ENCODE measurements at regions not wholly inside any gene's neighbourhood (a gene's known extent, or its start where the extent isn't known, plus 50 kb on each side); places are given as distances from the start of the nearest gene placed in this dataset.

- TF ChIP-seq PAX5 (IDR thresholded peaks at IDR 0.05; ENCODE audit: borderline replicate concordance, low read depth, low read length) (no peak), ATF2 (IDR thresholded peaks at IDR 0.05; ENCODE audit: low read length) (no peak), CTCF (IDR thresholded peaks at IDR 0.05 in 2 of 3, conservative IDR thresholded peaks at IDR 0.05 in 1 of 3; ENCODE audit: control insufficient read depth in 2 of 3, extremely low read depth in 1 of 3, insufficient read depth in 1 of 3, low read depth in 3 of 3, low read length in 3 of 3) (no peak), USF1 (IDR thresholded peaks at IDR 0.05; ENCODE audit: borderline replicate concordance, extremely low read length, insufficient read depth, low read depth, low read length) (no peak), SP1 (IDR thresholded peaks at IDR 0.05; ENCODE audit: low read depth, low read length) (no peak), ESRRA (IDR thresholded peaks at IDR 0.05; ENCODE audit: low read length) (no peak), CHD2 (IDR thresholded peaks at IDR 0.05; ENCODE audit: borderline replicate concordance, low read depth, low read length) (no peak), ELK1 (IDR thresholded peaks at IDR 0.05; ENCODE audit: low read depth, low read length) (no peak), KDM1A (IDR thresholded peaks at IDR 0.05; ENCODE audit: borderline replicate concordance) (no peak), EZH2 (IDR thresholded peaks at IDR 0.05; ENCODE audit: borderline replicate concordance, control insufficient read depth, low read depth, low read length) (no peak), E4F1 (IDR thresholded peaks at IDR 0.05; ENCODE audit: borderline replicate concordance, partially characterized antibody) (no peak), PBX3 (IDR thresholded peaks at IDR 0.05; ENCODE audit: insufficient replicate concordance, low read depth, low read length) (no peak)
These were observed 259.1 kb upstream of the USP24 start for GRCh38 chr1:55474168-55474786.
